ENCODE measurements at regions not wholly inside any gene's neighbourhood (a gene's known extent, or its start where the extent isn't known, plus 50 kb on each side); places are given as distances from the start of the nearest gene placed in this dataset.

DNA sequence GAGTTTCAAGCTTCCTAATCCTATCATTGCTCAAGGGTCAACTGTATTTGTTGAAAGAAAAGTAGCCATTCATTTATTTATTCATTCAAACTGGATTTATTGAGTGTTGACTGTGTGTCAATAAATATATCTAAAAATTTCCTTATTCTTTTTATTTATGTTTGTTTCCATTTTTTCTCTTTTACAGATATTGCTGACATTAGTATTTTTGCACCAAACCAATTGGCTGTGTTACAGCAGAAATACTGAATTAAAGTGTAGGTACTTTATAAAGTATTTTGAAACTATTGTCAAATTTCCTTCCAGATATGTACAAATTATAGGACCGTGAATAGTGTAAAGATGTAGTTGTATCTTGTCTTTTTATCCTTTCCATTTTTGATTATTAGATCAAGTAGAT lies 692.0 kb upstream of the SLC10A2 start:
- DNase-seq (ENCODE audit: low read depth, low spot score) (no peak), ATAC-seq (no peak)
- no peaks in the 10 kb centered on the region for H3K4me1 ChIP-seq (ENCODE audit: control insufficient read depth in 1 of 2, insufficient read depth in 2 of 2, low read length in 2 of 2)
- no peak overlapping the region for H3K9ac ChIP-seq (ENCODE audit: low read length)
- TF ChIP-seq ELF1 (IDR thresholded peaks at IDR 0.05; ENCODE audit: borderline replicate concordance, low read depth) (no peak), SP1 (IDR thresholded peaks at IDR 0.05; ENCODE audit: low read depth) (no peak), EGR1 (IDR thresholded peaks at IDR 0.05; ENCODE audit: low read depth) (no peak), EZH2 (IDR thresholded peaks at IDR 0.05) (no peak), YY1 (IDR thresholded peaks at IDR 0.05; ENCODE audit: extremely low read depth, insufficient replicate concordance, low read depth, low read length) (no peak), EZH2phosphoT487 (IDR thresholded peaks at IDR 0.05; ENCODE audit: borderline replicate concordance) (no peak), FOSL1 (IDR thresholded peaks at IDR 0.05; ENCODE audit: low read depth) (no peak), POLR2AphosphoS5 (IDR thresholded peaks at IDR 0.05; ENCODE audit: low read depth, low read length) (no peak), ZFX (IDR thresholded peaks at IDR 0.05) (no peak), SIN3A (IDR thresholded peaks at IDR 0.05; ENCODE audit: low read depth) (no peak), TCF7L2 (IDR thresholded peaks at IDR 0.05; ENCODE audit: borderline replicate concordance, extremely low read depth, insufficient read depth, insufficient read length) (no peak), JUND (IDR thresholded peaks at IDR 0.05) (no peak), SRF (IDR thresholded peaks at IDR 0.05; ENCODE audit: low read depth) (no peak), CEBPB (IDR thresholded peaks at IDR 0.05; ENCODE audit: low read depth) (no peak)
- TF ChIP-seq, protein P1, sequence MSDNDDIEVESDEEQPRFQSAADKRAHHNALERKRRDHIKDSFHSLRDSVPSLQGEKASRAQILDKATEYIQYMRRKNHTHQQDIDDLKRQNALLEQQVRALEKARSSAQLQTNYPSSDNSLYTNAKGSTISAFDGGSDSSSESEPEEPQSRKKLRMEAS (IDR thresholded peaks at IDR 0.05), result no peak
- TF ChIP-seq, protein P2, sequence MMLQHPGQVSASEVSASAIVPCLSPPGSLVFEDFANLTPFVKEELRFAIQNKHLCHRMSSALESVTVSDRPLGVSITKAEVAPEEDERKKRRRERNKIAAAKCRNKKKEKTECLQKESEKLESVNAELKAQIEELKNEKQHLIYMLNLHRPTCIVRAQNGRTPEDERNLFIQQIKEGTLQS (IDR thresholded peaks at IDR 0.05), result no peak
- TF ChIP-seq, protein P3, sequence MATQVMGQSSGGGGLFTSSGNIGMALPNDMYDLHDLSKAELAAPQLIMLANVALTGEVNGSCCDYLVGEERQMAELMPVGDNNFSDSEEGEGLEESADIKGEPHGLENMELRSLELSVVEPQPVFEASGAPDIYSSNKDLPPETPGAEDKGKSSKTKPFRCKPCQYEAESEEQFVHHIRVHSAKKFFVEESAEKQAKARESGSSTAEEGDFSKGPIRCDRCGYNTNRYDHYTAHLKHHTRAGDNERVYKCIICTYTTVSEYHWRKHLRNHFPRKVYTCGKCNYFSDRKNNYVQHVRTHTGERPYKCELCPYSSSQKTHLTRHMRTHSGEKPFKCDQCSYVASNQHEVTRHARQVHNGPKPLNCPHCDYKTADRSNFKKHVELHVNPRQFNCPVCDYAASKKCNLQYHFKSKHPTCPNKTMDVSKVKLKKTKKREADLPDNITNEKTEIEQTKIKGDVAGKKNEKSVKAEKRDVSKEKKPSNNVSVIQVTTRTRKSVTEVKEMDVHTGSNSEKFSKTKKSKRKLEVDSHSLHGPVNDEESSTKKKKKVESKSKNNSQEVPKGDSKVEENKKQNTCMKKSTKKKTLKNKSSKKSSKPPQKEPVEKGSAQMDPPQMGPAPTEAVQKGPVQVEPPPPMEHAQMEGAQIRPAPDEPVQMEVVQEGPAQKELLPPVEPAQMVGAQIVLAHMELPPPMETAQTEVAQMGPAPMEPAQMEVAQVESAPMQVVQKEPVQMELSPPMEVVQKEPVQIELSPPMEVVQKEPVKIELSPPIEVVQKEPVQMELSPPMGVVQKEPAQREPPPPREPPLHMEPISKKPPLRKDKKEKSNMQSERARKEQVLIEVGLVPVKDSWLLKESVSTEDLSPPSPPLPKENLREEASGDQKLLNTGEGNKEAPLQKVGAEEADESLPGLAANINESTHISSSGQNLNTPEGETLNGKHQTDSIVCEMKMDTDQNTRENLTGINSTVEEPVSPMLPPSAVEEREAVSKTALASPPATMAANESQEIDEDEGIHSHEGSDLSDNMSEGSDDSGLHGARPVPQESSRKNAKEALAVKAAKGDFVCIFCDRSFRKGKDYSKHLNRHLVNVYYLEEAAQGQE (IDR thresholded peaks at IDR 0.05; ENCODE audit: low read depth), result no peak
- no peak overlapping the region for H3K27ac ChIP-seq (ENCODE audit: low read depth, low read length)
- no peak overlapping the region for H3K4me2 ChIP-seq (ENCODE audit: low read length)
- no peak overlapping the region for H3K4me3 ChIP-seq (replicated peaks in 1 of 2; ENCODE audit: low read depth in 1 of 2, low read length in 2 of 2)
- no peaks in the 10 kb centered on the region for H4K20me1 ChIP-seq (ENCODE audit: insufficient read depth)
- H3K9me3 ChIP-seq (ENCODE audit: control insufficient read depth in 1 of 2, insufficient read depth in 1 of 2, low read depth in 1 of 2, low read length in 2 of 2), result no peaks in the 10 kb centered on the region
- ChIA-PET CTCF (no interaction called here), POLR2A (no interaction called here), RAD21 (ENCODE audit: low non-redundant PET in 1 of 2, low total read pairs in 2 of 2, uncharacterized antibody in 2 of 2, unreplicated experiment in 2 of 2) (no interaction called here)
- no peaks in the 10 kb centered on the region for H3K79me2 ChIP-seq (ENCODE audit: insufficient read depth, low read length)
- H3K36me3 ChIP-seq (ENCODE audit: control insufficient read depth in 1 of 2, insufficient read depth in 2 of 2, low read length in 2 of 2), result no peaks in the 10 kb centered on the region
- H3K27me3 ChIP-seq (ENCODE audit: insufficient read depth, low read length), result no peaks in the 10 kb centered on the region
- no peak overlapping the region for H2AFZ ChIP-seq (ENCODE audit: low read depth, low read length, poor library complexity, severe bottlenecking)
- intact Hi-C loops (cut with micrococcal nuclease), result no loop called here
- no peaks in the 10 kb centered on the region for H3K9me2 ChIP-seq (ENCODE audit: insufficient read depth)
- no TSS peak for BruUV-seq (replicated peaks)

All from HCT116 (cell line).